NOMO-1 (cell line): ENCODE measurements at regions not wholly inside any gene's neighbourhood (a gene's known extent, or its start where the extent isn't known, plus 50 kb on each side); places are given as distances from the start of the nearest gene placed in this dataset.
"Not testable (repeated sequence)": the region's sequence is repeated elsewhere in the genome, so short reads cannot be mapped to it uniquely, and the experiment has no call there.

Experiments used
- DNase-seq, 2 experiments: peaks; one replicate each; lab custom pipeline; 2025; ENCODE audit not compliant: unreplicated experiment in 2 of 2; lab: John Stamatoyannopoulos, UW

GRCh38 chr6:167208819-167209576 is 51.2 kb upstream of the GPR31 start:
- DNase-seq: no peak

GRCh38 chr6:167209577-167209975 is 51.8 kb upstream of the GPR31 start:
- DNase-seq: no peak

GRCh38 chr6:167210375-167211294 is 52.9 kb upstream of the GPR31 start:
- no peak for DNase-seq

- no peak for DNase-seq
Observed at GRCh38 chr6:167211295-167211648, 53.5 kb upstream of the GPR31 start.

- no peak for DNase-seq
Observed at GRCh38 chr6:167211881-167212712, 54.3 kb upstream of the GPR31 start.

- DNase-seq: no peak
Observed at GRCh38 chr6:167212713-167213005, 54.9 kb upstream of the GPR31 start.

DNA sequence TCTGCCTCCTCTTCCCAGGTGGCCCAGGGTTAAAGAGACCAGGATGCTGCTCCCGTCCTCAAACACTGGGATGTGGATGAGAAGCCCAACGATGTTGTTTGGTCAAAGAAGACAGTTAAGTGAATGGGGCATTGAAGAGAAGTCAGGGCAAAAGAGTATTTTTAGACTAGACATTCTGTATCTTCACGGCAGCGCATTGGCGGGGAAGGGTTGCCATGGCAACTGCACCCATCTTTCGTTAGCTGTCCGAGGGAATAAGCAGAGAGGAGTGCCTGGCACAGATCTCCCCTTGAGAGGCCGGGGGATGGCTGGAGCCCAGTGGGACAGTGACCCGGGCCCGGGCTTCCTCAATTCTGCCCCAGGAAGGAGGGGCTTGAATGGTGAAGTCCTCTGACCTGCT is 56.4 kb upstream of the GPR31 start:
- no peak for DNase-seq

DNA sequence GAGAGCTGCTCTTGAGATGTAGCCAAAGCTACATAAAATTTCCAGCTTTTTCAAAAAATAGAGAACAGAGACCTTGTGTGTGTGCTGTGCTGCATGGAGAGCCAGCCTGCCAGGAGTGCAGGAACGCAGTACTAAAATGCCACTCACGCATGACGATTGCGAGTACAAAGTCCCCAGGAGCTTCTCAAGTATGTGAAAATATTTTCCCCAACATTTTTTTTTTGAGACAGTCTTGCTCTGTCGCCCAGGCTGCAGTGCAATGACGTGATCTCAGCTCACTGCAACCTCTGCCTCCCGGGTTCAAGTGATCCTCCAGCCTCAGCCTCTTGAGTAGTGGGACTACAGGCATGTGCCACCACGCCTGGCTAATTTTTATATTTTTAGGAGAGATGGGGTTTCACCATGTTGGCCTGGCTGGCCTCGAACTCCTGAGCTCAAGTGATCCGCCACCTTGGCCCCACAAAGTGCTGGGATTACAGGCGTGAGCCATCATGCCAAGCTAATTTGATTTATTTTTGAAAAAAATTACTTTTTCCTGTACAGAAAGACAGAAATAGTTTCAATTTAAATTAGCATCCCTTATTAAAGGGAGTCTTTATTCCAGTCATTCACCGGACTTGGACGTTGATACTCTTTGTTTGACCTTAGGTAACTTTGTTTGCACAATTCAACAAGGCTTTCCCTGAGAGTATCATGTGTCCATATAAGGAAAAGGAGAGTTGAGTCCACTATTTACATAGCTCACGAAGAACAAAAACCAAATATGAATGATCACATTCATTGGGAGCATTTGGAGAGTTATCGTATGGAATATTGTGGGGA is 57.9 kb upstream of the GPR31 start:
- DNase-seq: not testable (repeated sequence)

DNA sequence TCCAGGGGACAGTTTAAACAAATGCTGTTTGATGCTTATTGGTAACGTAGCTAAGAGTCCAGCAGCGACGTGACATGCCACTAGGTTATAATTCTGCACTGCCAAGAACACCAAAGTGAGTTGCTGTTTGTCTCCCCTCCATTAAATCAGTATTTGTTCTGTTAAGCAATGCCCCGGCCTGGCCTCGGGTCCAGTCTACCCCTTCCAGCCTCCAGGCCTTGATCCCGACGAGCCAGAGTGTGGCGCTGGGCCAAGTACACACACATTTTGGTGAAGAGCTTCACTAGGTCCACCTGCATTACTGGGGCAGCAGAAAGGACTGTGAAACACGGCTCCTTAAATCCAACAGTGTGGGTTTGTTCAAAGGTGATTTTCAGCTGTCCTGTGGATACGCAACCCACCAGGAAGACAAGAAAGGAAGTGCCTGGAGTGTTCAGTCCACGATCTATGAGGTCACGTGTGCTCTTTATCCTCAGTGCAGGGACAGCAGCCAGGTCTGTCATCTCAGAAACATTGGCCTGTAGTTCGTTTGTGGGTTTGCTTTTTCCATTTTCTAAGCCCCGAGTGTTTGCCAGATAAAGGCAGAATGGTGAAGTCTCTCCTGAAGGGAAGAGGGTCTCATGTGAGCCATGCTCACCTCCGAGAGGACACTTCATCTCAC is 58.7 kb upstream of the GPR31 start:
- DNase-seq: not testable (repeated sequence)

DNA sequence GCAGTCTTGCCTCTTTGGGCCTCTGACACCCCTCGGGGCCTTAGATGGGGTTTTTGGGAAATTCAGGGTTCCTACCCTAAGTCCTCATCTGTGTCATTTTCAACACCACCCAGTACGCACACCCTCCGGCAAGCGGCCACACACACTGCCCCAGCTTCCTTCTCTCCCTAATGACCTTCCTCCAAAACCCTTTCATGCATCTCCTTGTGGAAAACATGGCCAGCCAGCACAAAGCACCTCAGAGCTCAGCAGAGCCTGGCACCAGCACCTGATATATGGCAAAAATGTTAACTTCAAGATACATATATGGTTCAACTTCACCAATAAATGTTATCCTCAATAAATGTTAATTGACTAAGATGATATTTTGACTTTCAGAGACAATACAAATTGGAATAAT is 59.3 kb upstream of the GPR31 start:
- DNase-seq: not testable (repeated sequence)

DNA sequence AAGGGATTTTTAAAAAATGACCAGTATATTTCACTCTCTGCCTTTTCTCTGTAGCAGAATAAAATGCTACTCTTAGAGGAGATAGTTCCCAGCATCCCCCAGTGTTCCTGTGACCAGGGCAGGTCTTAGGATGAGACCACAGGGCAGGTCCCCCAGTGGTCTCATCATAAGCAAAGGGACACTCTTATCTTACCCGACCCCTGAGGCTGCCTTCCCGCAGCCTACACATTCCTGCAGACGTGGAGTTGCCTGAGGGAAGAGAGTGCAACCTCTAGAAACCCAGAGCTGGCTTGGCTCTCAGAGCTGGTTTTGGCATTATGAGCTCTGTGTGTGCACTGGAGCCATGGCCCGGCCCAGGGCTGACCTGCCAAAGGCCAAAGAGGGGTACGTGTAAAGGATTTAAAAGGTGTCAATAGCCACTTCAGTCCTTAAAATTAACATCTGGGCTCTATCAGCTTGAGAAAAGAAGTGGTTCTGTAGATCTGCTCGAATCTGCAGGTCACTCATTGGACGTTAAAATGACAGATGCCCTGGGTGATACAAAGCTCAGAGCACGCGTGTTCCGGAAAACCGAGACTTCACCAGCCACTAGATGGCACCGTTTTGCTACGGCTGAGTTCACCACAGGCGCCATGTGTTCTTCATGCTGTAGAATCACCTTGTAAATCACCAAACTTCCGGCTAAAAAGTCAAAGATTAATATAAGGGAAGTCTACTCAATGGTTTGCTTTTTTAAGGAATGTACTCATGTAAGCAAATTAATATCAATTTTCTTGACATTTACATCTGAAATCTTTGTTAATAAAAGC is 60.4 kb upstream of the GPR31 start:
- peak in 1 of 2 experiments; percentile 32 for DNase-seq

DNA sequence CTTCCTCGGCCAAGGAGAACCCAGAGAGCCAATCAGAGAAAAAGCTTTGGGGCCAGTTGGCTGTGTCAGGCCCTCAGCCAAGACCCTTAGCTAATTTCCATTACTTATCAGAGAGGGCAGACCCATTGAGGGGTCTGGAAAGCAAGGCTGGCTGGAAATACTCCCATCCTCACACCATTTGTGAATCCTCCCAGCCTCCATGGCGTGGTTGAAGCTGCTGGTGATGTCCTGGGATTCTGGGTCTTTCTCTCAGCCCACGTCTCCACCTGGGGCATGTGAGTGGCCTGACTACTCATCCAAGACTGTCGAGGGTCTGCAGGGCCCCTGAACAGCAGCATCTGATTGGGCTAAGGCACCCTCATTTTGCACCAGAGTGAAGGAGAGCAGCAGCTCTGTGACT is 61.3 kb upstream of the GPR31 start:
- DNase-seq: not testable (repeated sequence)

- DNase-seq: no peak
Observed at GRCh38 chr6:167219967-167220512, 62.3 kb upstream of the GPR31 start.

DNA sequence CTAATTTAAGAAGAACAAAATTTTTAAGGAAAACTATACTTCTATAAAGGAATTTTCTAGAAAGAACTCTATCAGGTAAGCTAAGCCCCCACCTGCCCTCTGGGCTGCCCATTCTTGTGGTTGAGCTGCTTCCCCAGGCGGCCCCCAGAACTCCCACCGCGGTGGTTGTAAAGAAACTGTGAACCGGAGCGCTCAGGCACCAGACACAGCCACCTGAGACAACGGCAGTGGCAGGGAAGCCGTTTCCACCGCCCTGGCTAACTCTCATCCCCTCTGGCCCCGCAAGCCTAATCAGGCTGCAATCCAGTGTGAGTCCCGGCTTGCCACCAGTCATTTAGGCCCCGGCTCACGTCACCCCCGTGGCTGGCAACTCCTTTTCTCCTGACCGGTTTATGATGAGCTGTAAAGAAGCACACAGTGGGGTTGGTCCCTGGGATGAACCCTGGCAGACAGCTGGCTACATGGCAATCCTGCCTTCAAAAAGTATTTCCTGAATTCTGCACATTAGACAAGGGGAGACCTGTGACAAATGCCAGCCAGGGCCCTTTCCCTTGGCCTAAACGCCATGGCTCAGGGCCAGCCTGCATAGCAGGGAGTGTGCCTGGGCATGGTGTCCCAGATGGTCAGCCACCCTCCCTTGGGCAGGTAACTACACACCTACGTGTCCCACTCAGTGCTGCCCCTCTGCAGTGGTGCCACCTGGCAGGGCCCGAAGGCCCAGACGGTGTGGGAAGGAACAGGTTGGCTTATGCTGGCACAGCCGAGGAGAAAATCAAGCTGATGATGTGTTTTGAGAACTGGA is 63.8 kb upstream of the GPR31 start:
- DNase-seq: no peak

DNA sequence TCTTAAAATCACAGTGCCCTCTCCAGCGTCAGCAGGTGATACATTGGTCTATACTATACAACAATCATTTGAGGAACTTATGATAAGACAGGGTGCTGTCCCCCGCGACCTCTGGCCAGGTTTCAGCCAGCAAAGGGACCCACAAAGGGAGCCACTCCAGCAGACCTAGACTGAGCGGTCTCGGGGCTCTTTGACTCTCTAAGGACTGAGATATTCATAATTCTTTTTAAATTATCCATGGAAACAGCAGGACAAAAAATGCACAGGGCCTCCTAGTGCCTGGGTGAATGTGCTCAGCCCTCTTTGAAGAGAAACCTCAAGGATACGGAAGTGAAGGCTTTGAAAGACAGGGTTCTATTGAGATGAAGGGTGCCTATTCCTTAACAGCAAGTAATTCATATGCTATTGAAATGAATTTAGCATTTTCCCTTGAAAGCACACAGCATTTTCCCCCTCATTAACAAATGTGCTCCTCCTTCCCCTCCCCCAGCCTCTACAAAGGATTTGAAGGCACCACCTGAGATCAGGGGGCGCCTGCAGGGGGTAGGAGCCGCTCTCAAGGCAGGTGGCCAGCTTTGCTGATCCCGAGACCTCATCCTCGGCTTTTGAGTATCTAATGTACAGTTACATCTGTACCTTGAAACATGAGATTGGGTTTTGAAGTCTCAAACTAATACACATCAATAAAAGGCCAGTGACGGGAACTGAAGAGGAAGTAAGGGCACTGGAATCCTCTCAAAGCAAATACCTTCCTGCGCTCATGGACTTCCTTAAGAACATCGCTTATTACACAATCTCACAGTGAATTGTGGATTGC is 65.3 kb upstream of the UNC93A start:
- DNase-seq: not testable (repeated sequence)

DNA sequence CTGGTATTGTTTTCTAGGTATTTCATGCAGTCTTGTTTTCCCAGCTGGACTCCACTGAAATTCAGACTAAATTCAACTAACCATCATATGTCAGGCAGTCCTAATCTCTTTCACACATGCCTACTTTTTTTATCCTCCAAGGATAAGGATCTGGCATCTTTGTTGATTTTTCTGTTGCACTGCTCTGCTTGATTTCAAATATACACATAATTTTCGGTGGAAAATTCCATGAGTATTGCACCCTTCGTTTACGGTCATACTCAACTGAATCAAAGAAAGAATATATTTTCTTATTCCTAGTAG is 64.8 kb upstream of the UNC93A start:
- DNase-seq: no peak

GRCh38 chr6:167226791-167227190 is 64.3 kb upstream of the UNC93A start:
- DNase-seq: no peak
